Epidermal melanocyte (primary cell): ENCODE measurements at regions not wholly inside any gene's neighbourhood (a gene's known extent, or its start where the extent isn't known, plus 50 kb on each side); places are given as distances from the start of the nearest gene placed in this dataset.
"Not testable (repeated sequence)": the region's sequence is repeated elsewhere in the genome, so short reads cannot be mapped to it uniquely, and the experiment has no call there.

Source experiments
- DNase-seq: peaks from one replicate; pipeline ENCODE4 v3.0.0; 2011; ENCODE audit warnings: low spot score; ENCODE audit not compliant: insufficient read length

- DNase-seq, result no peak
These were observed 54.5 kb upstream of the PRKD1 start for GRCh38 chr14:29982171-29982570.

GRCh38 chr14:29982993-29983392 lies 55.3 kb upstream of the PRKD1 start:
- no peak for DNase-seq

GRCh38 chr14:29990344-29990857 lies 62.8 kb upstream of the PRKD1 start:
- not testable (repeated sequence) for DNase-seq

- no peak for DNase-seq
These were observed 63.3 kb upstream of the PRKD1 start for GRCh38 chr14:29990993-29991392.

GRCh38 chr14:29993143-29993542 lies 65.5 kb upstream of the PRKD1 start:
- no peak for DNase-seq

GRCh38 chr14:29999013-29999539 lies 71.4 kb upstream of the PRKD1 start:
- no peak for DNase-seq

- DNase-seq, result no peak
These were observed 75.2 kb upstream of the PRKD1 start for GRCh38 chr14:30002859-30003258.

- DNase-seq, result peak; percentile 35
These were observed 77.6 kb upstream of the PRKD1 start for GRCh38 chr14:30005114-30005808.

- DNase-seq, result no peak
These were observed 79.0 kb upstream of the PRKD1 start for GRCh38 chr14:30006695-30007094.

- no peak for DNase-seq
These were observed 87.8 kb upstream of the PRKD1 start for GRCh38 chr14:30015489-30015888.

GRCh38 chr14:30016002-30016401 lies 88.4 kb upstream of the PRKD1 start:
- no peak for DNase-seq

GRCh38 chr14:30017370-30017993 lies 89.8 kb upstream of the PRKD1 start:
- DNase-seq, result no peak

GRCh38 chr14:30020271-30020670 lies 92.6 kb upstream of the PRKD1 start:
- no peak for DNase-seq

- DNase-seq, result no peak
These were observed 93.0 kb upstream of the PRKD1 start for GRCh38 chr14:30020687-30021086.

GRCh38 chr14:30023350-30023749 lies 95.7 kb upstream of the PRKD1 start:
- DNase-seq, result not testable (repeated sequence)

- DNase-seq, result peak; percentile 21
These were observed 106.5 kb upstream of the PRKD1 start for GRCh38 chr14:30034152-30034551.

GRCh38 chr14:30035361-30035760 lies 107.7 kb upstream of the PRKD1 start:
- DNase-seq, result no peak

- DNase-seq, result no peak
These were observed 118.1 kb upstream of the PRKD1 start for GRCh38 chr14:30045720-30046119.

GRCh38 chr14:30053103-30053502 lies 125.5 kb upstream of the PRKD1 start:
- no peak for DNase-seq

GRCh38 chr14:30054201-30054600 lies 126.6 kb upstream of the PRKD1 start:
- DNase-seq, result no peak

GRCh38 chr14:30058401-30058800 lies 130.8 kb upstream of the PRKD1 start:
- no peak for DNase-seq

GRCh38 chr14:30063746-30064145 lies 136.1 kb upstream of the PRKD1 start:
- no peak for DNase-seq

GRCh38 chr14:30064454-30064853 lies 136.8 kb upstream of the PRKD1 start:
- no peak for DNase-seq
